HepG2 (cell line): ENCODE measurements at regions not wholly inside any gene's neighbourhood (a gene's known extent, or its start where the extent isn't known, plus 50 kb on each side); places are given as distances from the start of the nearest gene placed in this dataset.

Experiments used
- ATF7 ChIP-seq, 2 experiments: fragments of 450-650 bp in 1 of 2; sonication (generic) in 1 of 2; formaldehyde crosslinking in 1 of 2; IDR thresholded peaks; 2 replicates each; pipeline versions ENCODE4 v1.4.0 to v1.6.1; 2016 to 2020; ENCODE audit warnings: antibody characterized with exemption in 1 of 2, mild to moderate bottlenecking in 1 of 2, missing genetic modification reagents in 1 of 2
- CEBPB ChIP-seq: IDR thresholded peaks from 2 replicates; pipeline ENCODE4 v1.6.1; 2011; ENCODE audit warnings: low read depth, low read length, improper control_type of control experiment, borderline replicate concordance
- IRX3 ChIP-seq: sonication (generic); formaldehyde crosslinking; IDR thresholded peaks from 2 replicates; pipeline ENCODE4 v1.8.1; 2023; ENCODE audit warnings: mild to moderate bottlenecking, low read depth, missing genetic modification reagents, borderline replicate concordance
- KDM4B ChIP-seq: sonication (generic); formaldehyde crosslinking; IDR thresholded peaks from 2 replicates; pipeline ENCODE4 v1.4.0; 2020; ENCODE audit warnings: missing genetic modification reagents
- NFIB ChIP-seq: sonication (generic); formaldehyde crosslinking; IDR thresholded peaks from 2 replicates; pipeline ENCODE4 v1.9.0; 2021; ENCODE audit warnings: missing genetic modification reagents, mild to moderate bottlenecking, borderline replicate concordance
- PITX1 ChIP-seq: sonication (generic); formaldehyde crosslinking; IDR thresholded peaks from 2 replicates; pipeline ENCODE4 v1.5.1; 2020; ENCODE audit warnings: mild to moderate bottlenecking, missing genetic modification reagents
- SIN3B ChIP-seq: fragments of 150-350 bp; IDR thresholded peaks from 2 replicates; pipeline ENCODE4 v1.6.1; 2014; ENCODE audit warnings: low read length
- ZNF205 ChIP-seq: IDR thresholded peaks from 2 replicates; pipeline ENCODE4 v1.6.1; 2018; ENCODE audit warnings: missing biosample characterization, missing genetic modification reagents
- ZNF577 ChIP-seq: sonication (generic); formaldehyde crosslinking; IDR thresholded peaks from 2 replicates; pipeline ENCODE4 v1.4.0; 2020; ENCODE audit warnings: mild to moderate bottlenecking, low read depth, missing genetic modification reagents, borderline replicate concordance
- ZNF775 ChIP-seq: sonication (generic); formaldehyde crosslinking; IDR thresholded peaks from 2 replicates; pipeline ENCODE4 v1.4.0; 2020; ENCODE audit warnings: missing genetic modification reagents, mild to moderate bottlenecking, moderate library complexity, borderline replicate concordance
- ZNF777 ChIP-seq: sonication (generic); formaldehyde crosslinking; IDR thresholded peaks from 2 replicates; pipeline ENCODE4 v1.4.0; 2020; ENCODE audit warnings: missing genetic modification reagents
- TF ChIP-seq, protein P1 (sequence below): sonication (generic); formaldehyde crosslinking; IDR thresholded peaks from 2 replicates; pipeline ENCODE4 v1.4.0; 2020; ENCODE audit warnings: missing genetic modification reagents

DNA sequence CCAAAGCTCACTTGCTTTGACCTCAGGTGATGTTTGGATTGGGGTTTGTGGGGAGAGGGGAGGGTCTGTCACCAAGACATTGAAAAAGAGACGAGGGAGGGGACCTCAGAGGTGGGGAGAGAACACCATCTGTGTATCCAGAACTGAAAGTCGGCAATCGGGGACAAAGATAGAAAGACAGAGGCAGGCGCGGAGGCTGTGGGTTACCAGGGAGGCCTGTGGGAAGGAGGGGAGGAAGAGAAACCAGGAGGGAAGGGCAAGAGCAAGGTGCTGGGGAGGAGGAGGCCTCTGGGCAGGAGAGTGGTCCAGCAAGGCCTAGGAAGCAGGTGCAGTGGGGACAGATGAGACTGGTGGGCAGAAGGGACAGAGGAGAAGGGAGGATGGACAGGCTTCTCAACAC, 211.2 kb downstream of the CDC5L start (continued):
- TF ChIP-seq, protein P1, sequence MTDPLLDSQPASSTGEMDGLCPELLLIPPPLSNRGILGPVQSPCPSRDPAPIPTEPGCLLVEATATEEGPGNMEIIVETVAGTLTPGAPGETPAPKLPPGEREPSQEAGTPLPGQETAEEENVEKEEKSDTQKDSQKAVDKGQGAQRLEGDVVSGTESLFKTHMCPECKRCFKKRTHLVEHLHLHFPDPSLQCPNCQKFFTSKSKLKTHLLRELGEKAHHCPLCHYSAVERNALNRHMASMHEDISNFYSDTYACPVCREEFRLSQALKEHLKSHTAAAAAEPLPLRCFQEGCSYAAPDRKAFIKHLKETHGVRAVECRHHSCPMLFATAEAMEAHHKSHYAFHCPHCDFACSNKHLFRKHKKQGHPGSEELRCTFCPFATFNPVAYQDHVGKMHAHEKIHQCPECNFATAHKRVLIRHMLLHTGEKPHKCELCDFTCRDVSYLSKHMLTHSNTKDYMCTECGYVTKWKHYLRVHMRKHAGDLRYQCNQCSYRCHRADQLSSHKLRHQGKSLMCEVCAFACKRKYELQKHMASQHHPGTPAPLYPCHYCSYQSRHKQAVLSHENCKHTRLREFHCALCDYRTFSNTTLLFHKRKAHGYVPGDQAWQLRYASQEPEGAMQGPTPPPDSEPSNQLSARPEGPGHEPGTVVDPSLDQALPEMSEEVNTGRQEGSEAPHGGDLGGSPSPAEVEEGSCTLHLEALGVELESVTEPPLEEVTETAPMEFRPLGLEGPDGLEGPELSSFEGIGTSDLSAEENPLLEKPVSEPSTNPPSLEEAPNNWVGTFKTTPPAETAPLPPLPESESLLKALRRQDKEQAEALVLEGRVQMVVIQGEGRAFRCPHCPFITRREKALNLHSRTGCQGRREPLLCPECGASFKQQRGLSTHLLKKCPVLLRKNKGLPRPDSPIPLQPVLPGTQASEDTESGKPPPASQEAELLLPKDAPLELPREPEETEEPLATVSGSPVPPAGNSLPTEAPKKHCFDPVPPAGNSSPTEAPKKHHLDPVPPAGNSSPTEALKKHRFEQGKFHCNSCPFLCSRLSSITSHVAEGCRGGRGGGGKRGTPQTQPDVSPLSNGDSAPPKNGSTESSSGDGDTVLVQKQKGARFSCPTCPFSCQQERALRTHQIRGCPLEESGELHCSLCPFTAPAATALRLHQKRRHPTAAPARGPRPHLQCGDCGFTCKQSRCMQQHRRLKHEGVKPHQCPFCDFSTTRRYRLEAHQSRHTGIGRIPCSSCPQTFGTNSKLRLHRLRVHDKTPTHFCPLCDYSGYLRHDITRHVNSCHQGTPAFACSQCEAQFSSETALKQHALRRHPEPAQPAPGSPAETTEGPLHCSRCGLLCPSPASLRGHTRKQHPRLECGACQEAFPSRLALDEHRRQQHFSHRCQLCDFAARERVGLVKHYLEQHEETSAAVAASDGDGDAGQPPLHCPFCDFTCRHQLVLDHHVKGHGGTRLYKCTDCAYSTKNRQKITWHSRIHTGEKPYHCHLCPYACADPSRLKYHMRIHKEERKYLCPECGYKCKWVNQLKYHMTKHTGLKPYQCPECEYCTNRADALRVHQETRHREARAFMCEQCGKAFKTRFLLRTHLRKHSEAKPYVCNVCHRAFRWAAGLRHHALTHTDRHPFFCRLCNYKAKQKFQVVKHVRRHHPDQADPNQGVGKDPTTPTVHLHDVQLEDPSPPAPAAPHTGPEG (CRISPR knock-in tag) = no peak
- TF ChIP-seq CEBPB (no peak), ZNF775 (CRISPR knock-in tag) (no peak), KDM4B (CRISPR knock-in tag) (no peak), PITX1 (CRISPR knock-in tag) (no peak), SIN3B (no peak), NFIB (CRISPR knock-in tag) (no peak), ZNF205 (CRISPR knock-in tag) (no peak), ATF7 (IDR thresholded peaks at IDR 0.05) (no peak), ATF7 (CRISPR knock-in tag; IDR thresholded peaks at IDR 0.05) (no peak), IRX3 (CRISPR knock-in tag) (no peak), ZNF777 (CRISPR knock-in tag) (no peak), ZNF577 (CRISPR knock-in tag) (no peak)
